GM12892 (cell line): ENCODE measurements at regions not wholly inside any gene's neighbourhood (a gene's known extent, or its start where the extent isn't known, plus 50 kb on each side); places are given as distances from the start of the nearest gene placed in this dataset.

ENCODE experiments used
- DNase-seq: peaks from one replicate; pipeline ENCODE4 v3.0.0; 2011; ENCODE audit not compliant: insufficient read length
- FAIRE-seq: peaks from 2 replicates; lab custom pipeline; 2011; peaks lifted over from hg19 to GRCh38; lab: Jason Lieb, UNC
- POLR2A ChIP-seq: IDR thresholded peaks from 2 replicates; pipeline ENCODE4 v1.6.1; 2011; ENCODE audit warnings: low read depth, low read length, control low read depth
- POLR2AphosphoS5 ChIP-seq: IDR thresholded peaks from 2 replicates; pipeline ENCODE4 v1.6.1; 2011; ENCODE audit warnings: low read depth, low read length, control low read depth
- TAF1 ChIP-seq: IDR thresholded peaks from 2 replicates; pipeline ENCODE4 v1.6.1; 2011; ENCODE audit warnings: low read depth, mild to moderate bottlenecking, control low read depth, low read length, borderline replicate concordance

GRCh38 chr15:66615846-66616245 lies 50.0 kb upstream of the LCTL start:
- no peak for FAIRE-seq
- DNase-seq, result no peak
- TF ChIP-seq POLR2A (no peak), TAF1 (no peak), POLR2AphosphoS5 (no peak)

- FAIRE-seq, result no peak
- TF ChIP-seq TAF1 (no peak), POLR2A (peak; percentile 40; the same call in 1 of the 2 replicates)
- DNase-seq, result no peak
Observed at GRCh38 chr15:66617137-66618090, 51.6 kb upstream of the LCTL start.

- FAIRE-seq (no peak), DNase-seq (peak; percentile 60)
- TF ChIP-seq TAF1, result no peak
- no peak for TF ChIP-seq POLR2A
- TF ChIP-seq POLR2AphosphoS5, result no peak
Observed at GRCh38 chr15:66619152-66619903, 53.5 kb upstream of the LCTL start.

DNA sequence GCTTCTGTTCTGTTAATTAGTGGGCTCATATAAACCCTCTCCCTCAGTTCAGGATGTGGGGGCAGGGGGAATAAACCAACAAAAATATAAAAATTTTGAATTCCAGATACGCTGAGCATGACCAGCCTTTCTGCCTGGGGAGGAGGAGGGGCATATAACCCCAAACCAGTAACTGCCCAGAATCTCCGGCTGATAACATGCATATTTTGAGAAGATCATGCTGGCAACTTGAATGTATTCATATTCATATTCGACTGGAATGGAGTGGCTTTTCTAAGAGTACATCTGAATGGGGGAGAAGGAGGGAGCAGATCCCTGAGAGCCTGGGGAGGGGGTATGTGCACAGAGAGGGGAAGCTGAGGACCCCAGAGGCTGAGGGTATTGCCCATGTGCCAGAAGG lies 54.5 kb upstream of the LCTL start:
- FAIRE-seq, result no peak
- DNase-seq, result no peak
- TF ChIP-seq POLR2A (no peak), POLR2AphosphoS5 (no peak), TAF1 (no peak)

DNA sequence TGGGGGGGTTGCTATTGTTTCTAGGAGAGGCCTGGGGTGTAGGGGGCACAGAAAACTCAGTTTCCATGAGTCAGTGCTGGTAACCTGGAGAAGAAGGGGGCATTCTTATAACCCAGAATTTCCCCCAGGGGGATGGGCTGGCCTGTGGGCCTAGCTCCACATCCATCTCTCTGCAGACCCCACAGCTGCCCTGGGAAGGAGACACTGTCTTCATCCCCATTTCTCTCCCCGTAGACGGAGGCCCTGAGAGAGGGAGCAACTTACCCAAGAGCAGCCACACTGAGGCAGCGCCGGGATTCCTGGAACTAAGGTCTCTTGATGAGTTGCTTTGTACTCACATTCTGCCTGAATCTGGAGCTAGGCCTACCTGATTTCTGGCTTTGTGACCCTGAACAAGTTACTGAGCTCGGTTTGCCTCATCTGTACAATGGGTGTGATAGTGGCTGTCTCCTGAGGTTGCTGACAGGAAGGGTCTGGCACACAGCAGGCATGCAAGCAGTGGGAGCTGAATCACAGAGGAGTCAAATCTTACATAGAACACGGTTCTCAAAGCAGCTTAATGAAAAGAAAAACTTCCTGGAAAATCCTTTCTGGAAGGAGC lies 55.0 kb upstream of the LCTL start:
- no peak for DNase-seq
- FAIRE-seq, result no peak
- TF ChIP-seq POLR2A, result no peak
- TF ChIP-seq TAF1, result no peak
- no peak for TF ChIP-seq POLR2AphosphoS5

GRCh38 chr15:66621491-66622467 lies 56.0 kb upstream of the LCTL start:
- DNase-seq (no peak), FAIRE-seq (no peak)

DNA sequence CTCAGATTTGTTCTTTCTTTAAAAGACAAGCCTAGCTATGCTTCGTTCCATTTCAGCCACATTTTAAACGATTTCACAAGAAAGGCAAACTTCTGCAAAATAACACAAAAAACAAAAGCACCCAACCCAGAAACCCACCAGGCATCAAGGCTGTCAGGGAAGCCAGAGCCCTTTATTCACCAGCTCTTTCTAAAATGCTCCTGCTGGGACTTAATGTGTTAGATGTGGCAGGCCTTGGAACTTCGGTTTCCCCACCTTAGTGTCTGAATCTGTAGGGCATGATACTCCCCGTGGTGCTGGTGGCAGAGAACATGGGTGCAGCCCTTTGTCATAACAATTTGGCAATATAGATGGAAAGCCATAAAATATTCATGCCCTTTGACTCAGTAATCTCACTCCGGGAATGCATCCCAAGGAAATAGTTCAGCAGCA lies 56.8 kb upstream of the LCTL start:
- DNase-seq (no peak), FAIRE-seq (no peak)
- TF ChIP-seq POLR2A (no peak), TAF1 (no peak), POLR2AphosphoS5 (no peak)

More at GRCh38 chr15:66621491-66622467, 56.0 kb upstream of the LCTL start:
- no peak for TF ChIP-seq POLR2AphosphoS5
- TF ChIP-seq TAF1, result no peak
- TF ChIP-seq POLR2A, result no peak

- DNase-seq (no peak), FAIRE-seq (no peak)
- TF ChIP-seq POLR2AphosphoS5, result no peak
- TF ChIP-seq POLR2A, result no peak
- no peak for TF ChIP-seq TAF1
Observed at GRCh38 chr15:66623801-66624453, 58.1 kb upstream of the LCTL start.

DNA sequence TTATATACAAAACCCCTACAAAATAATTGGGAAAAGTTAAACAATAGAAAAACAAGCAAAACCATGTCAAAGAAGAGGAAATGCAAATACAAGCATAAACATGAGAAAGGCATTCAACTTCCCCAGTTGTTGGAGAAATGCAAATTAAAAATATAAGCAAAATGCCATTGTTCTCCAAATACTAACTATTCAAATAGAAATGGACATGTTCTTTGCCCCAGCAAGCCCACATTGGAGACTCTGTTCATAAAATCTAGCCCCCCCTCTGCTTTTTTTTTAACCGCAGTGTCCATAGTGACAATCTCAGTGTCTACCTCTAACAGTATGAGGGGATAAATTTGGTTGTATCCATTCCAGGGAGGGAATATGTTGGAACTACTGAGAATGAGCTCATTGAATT lies 59.7 kb upstream of the LCTL start:
- no peak for DNase-seq
- FAIRE-seq, result no peak
- TF ChIP-seq TAF1 (no peak), POLR2A (no peak), POLR2AphosphoS5 (no peak)

DNA sequence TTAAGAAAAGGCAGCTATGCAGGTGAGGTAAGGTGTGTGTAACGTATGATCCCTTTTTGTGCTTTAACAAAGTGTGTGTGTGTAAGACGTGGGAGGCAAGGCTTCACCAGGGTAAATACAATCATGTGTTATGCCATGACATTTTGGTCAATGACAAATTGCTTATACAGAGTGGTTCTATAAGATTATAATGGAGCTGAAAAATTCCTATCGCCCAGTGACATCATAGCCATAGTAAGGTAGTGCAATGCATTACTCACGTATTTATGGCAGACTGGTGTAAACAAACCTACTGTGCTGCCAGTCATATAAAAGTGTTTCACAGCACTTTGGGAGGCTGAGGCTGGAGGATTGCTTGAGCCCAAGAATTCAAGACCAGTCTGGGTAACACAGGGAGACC lies 60.2 kb upstream of the LCTL start:
- DNase-seq (no peak), FAIRE-seq (no peak)
- TF ChIP-seq POLR2A (no peak), POLR2AphosphoS5 (no peak), TAF1 (no peak)
